Daoy (cell line): ENCODE measurements at regions not wholly inside any gene's neighbourhood (a gene's known extent, or its start where the extent isn't known, plus 50 kb on each side); places are given as distances from the start of the nearest gene placed in this dataset.
"Not testable (repeated sequence)": the region's sequence is repeated elsewhere in the genome, so short reads cannot be mapped to it uniquely, and the experiment has no call there.

Experiments used
- DNase-seq: peaks from one replicate; pipeline ENCODE4 v3.0.0-alpha.2; 2015; ENCODE audit warnings: low read depth

GRCh38 chr1:206256935-206257334 lies 53.6 kb downstream of the SRGAP2 start:
- DNase-seq, result not testable (repeated sequence)

- DNase-seq, result not testable (repeated sequence)
Observed at GRCh38 chr1:206261473-206261872, 58.1 kb downstream of the SRGAP2 start.

- DNase-seq, result not testable (repeated sequence)
Observed at GRCh38 chr1:206262424-206262823, 59.1 kb downstream of the SRGAP2 start.

GRCh38 chr1:206264916-206265315 lies 61.6 kb downstream of the SRGAP2 start:
- DNase-seq, result not testable (repeated sequence)

GRCh38 chr1:206271153-206271552 lies 67.8 kb downstream of the SRGAP2 start:
- not testable (repeated sequence) for DNase-seq

- DNase-seq, result not testable (repeated sequence)
Observed at GRCh38 chr1:206273104-206273503, 69.8 kb downstream of the SRGAP2 start.

- not testable (repeated sequence) for DNase-seq
Observed at GRCh38 chr1:206276143-206276542, 72.8 kb downstream of the SRGAP2 start.

- peak; percentile 3 for DNase-seq
Observed at GRCh38 chr1:206278683-206279082, 75.3 kb downstream of the SRGAP2 start.

- not testable (repeated sequence) for DNase-seq
Observed at GRCh38 chr1:206280683-206281082, 77.3 kb downstream of the SRGAP2 start.

- not testable (repeated sequence) for DNase-seq
Observed at GRCh38 chr1:206281912-206282654, 78.7 kb downstream of the SRGAP2 start.

GRCh38 chr1:206285024-206285960 lies 82.0 kb downstream of the SRGAP2 start:
- not testable (repeated sequence) for DNase-seq

GRCh38 chr1:206287759-206288158 lies 84.4 kb downstream of the SRGAP2 start:
- not testable (repeated sequence) for DNase-seq

- DNase-seq, result not testable (repeated sequence)
Observed at GRCh38 chr1:206288453-206288852, 85.1 kb downstream of the SRGAP2 start.

GRCh38 chr1:206297145-206298031 lies 94.0 kb downstream of the SRGAP2 start:
- DNase-seq, result not testable (repeated sequence)

GRCh38 chr1:206298032-206298392 lies 94.7 kb downstream of the SRGAP2 start:
- not testable (repeated sequence) for DNase-seq

GRCh38 chr1:206299181-206299791 lies 95.9 kb downstream of the SRGAP2 start:
- not testable (repeated sequence) for DNase-seq

- DNase-seq, result not testable (repeated sequence)
Observed at GRCh38 chr1:206299942-206300341, 96.6 kb downstream of the SRGAP2 start.

- peak; percentile 4 for DNase-seq
Observed at GRCh38 chr1:206302056-206302455, 98.7 kb downstream of the SRGAP2 start.

GRCh38 chr1:206307442-206307841 lies 104.1 kb downstream of the SRGAP2 start:
- DNase-seq, result not testable (repeated sequence)

- not testable (repeated sequence) for DNase-seq
Observed at GRCh38 chr1:206310948-206311347, 107.6 kb downstream of the SRGAP2 start.
